GM18861 (cell line): ENCODE measurements at regions not wholly inside any gene's neighbourhood (a gene's known extent, or its start where the extent isn't known, plus 50 kb on each side); places are given as distances from the start of the nearest gene placed in this dataset.

Source experiments
- ATAC-seq: cut with Tn5 transposase; IDR thresholded peaks from one replicate; pipeline ENCODE4 v1.9.1; 2021; ENCODE audit not compliant: unreplicated experiment

DNA sequence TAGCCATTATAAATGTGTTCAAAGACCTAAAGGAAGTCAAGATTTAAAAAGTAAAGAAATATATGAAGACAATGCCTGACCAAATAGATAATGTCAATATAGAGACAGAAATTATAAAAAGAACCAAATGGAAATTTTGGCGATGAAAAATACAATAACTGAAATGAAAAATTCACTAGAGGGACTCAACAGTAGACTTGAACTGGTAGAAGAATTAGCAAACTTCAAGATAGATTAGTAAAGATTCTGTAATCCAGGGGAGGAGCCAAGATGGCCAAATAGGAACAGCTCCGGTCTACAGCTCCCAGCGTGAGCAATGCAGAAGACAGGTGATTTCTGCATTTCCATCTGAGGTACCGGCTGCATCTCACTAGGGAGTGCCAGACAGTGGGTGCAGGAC, 433.2 kb downstream of the HINT1 start:
- ATAC-seq = no peak

DNA sequence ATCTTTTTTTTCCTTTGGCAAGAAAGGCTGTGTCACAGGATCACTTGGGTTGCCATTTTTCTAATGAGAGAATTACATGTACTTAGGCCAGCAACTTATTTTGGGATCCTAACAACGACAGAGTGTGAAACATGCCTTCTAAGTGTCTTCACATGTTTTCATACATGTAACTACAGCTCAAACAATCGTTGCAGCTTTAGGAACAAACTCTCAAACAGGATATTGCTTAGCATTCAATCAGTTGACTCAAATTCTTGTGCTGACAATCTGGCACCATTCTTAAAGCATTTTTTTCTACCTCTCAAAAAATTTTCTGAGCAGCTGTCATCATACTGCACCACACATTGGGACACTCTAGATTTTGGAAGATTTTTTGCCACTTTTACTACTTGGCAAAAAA, 435.5 kb downstream of the HINT1 start:
- no peak for ATAC-seq

DNA sequence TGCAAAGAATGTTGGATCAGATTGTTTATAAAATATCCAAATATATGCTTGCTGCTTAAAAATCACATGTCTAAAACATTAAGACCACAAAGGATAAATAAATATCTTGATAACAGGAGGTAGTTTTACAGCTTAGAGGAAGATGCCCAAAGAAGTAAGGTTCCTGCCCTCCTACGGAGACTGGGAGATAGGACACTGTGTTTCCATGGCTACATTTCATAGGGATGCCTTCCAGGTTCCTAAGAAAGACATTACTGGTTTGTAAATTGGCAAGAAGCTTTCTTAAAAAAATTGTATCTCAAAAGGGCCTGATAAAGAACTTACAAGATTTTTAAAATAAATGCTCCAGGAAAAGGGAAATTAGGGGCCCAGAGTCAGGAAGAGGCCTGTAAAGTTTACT, 437.2 kb downstream of the HINT1 start:
- no peak for ATAC-seq

DNA sequence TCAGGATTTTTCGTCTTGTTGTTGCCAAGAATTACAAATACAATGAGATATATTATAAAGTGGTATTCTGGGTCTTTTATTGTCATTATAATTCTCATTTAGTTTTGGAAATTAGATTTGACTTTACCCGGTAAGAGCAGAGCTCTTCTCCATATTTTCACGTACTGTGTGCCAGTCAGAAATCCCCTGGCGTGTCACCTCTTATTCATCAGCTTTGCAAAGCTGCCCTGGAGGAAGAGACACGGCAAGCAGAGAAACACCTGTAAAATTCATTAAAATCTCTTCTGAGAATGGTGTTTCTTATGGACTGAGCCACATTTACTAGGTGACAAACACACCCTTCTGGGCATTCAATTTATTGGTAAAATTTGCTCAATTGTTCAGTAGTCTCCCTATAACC, 440.4 kb downstream of the HINT1 start:
- no peak for ATAC-seq

DNA sequence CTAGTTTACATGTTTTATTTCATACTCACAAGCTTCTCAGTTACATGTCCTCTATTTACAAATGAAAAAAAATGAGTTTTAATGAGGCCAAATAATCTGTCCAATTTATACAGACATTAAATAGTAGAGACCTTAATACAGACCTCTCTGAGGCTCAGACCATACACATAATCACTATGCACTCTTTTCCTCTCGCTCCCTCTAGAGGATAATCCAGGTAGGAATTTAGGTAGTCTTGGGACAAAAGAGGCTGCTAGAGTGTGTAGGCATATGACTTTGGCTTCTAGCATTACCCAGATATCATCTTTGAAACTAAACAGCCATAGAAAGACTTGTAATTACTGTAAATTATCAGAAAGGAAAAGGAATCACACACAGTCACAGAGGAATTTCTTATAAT, 444.7 kb downstream of the HINT1 start:
- ATAC-seq = no peak

DNA sequence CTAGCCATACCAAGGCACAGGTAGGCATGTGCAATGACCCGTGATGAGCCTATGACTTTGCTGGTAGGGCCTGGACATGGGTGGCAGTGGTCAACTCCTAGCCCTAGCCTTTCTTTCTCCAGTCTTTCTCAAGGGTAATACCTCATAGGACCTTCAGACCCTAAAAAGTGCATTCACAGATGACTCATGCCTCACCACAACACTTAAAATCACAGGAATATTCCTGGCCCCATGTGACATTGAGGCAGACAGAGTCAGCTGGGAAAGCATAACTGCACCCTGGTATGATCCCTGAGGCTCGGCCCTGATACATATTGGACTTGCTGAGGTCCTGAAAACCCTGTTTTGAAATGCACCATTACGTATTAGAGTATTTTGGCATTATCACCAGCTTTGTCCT, 449.5 kb downstream of the HINT1 start:
- no peak for ATAC-seq

DNA sequence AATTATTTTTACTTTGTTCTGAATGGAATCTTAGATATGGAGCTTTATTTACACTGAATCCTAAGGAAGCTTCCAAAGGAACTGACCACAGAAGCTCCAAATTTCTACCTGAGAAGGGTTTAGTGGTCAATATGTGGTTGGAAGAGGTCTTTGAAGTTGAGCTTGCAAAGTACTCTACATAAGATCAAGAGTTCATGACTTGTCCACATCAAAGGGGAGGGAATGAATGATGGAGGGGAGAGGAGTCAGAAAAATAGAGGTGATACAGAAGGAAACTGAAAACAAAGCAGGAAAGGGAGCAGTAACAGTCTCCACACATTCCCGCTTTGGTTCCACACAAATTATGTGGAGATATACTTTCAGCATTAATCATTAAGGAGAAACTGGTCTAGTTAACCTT, 450.9 kb downstream of the HINT1 start:
- ATAC-seq = no peak

DNA sequence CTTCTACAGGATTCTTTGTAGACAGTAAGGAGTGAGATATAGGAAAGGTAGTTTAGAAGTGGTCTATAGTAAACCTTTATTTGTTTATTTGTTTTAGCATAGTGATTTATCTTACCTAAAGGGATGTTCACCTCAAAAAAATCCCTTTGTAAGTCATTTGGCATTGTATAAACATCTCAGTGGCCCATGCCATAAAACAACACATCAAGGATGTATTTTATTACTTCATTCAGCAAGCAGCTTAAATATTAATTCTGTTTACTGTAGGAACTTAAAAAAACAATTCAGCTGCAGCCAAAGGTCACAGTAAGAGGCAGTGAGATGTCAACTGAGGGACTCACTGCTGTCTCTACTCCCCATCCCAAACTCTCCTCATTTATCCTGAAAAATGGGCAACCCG, 452.7 kb downstream of the HINT1 start:
- ATAC-seq = no peak

DNA sequence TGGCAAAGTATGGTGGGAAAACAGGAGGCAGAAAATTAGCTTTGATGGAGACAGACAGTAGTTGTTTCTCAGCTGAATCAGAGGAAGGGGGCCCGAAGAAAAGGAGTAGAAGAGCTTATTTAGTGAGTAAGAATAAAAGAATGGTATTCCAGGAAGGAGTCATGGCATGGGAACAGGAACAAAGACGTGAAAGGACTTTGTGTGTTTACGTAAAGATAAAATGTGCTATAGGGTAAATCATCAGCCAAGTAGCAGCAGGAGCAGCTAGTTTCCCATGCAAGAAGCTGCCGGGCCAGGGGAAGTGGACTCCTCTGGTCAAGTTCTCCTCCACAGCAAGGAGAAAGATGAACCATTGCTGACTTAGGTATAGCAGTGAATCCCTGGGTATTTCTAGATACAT, 454.5 kb downstream of the HINT1 start:
- no peak for ATAC-seq

DNA sequence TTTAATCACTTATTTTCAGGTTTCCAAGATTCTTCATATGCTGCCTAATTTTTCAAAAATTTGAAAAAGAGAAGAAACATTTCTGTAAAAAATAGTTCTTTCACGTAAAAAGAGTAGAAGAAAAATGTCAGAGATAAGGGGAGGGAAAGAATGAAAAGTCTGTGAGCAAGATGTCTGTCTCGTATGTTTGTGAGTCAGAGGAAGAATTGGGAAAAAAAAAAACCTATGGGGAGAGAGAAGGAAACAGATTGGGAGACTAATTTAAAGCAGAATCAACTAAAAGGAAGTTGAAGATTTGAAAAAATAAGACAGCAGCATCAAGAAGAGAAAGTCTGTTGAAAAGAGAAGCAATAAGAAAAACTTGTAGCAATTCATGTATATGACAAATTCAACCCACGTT, 456.3 kb downstream of the HINT1 start:
- no peak for ATAC-seq

DNA sequence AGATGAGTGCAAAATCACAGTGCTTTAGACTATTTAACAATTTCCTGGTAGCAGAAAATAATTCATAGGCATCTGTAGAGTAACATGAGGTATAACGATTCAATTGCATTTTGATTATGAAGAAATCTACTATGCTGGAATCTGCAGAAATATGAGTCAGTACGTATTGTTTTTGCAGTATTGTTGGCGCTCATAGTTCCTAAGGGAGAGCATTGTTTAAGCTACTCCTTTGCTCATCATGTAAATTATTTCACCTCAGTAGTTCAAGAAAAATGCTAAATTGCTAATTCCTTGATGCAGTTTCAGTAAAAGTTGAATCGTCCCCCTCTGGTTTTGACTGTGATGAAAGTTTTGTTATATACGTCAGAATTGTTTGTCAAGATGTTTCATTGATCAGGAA, 458.4 kb downstream of the HINT1 start:
- ATAC-seq = no peak

DNA sequence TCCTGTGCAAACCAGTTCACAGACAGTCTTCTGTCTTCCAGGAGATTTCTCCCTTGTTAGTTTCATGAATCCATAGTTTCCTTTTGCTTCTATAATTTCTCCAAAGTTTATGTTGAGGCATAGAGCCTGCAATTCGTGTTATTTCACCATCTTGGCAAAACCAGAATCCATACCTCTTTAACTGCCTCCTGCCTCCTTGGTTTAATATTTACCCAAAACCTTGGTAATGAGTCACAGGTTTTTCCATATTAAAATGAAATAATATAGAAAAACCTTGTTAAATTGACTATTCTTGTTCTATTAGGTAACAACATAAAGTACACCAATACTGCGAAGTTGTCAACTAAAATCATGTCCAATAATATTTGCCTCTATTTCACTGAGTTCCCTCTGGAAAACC, 459.7 kb downstream of the HINT1 start:
- ATAC-seq = no peak

DNA sequence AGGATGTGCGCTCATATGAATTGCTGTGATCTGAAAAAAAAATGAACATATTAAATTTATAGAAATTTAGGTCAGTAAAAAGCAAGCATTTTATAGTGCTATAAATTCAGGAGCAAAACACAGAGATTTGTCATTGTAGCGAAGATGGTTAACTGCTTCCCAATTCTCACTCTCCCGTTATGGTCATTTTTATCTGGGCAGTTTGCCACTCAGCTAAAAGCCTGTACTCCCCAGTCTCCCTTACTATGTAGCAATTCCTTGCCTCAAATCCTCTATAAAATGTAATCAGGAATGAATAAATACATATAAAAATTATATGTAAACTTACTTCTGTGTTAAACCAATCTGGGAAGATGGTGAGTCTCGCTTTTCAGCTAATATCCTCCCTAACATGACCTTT, 471.5 kb downstream of the HINT1 start:
- no peak for ATAC-seq

DNA sequence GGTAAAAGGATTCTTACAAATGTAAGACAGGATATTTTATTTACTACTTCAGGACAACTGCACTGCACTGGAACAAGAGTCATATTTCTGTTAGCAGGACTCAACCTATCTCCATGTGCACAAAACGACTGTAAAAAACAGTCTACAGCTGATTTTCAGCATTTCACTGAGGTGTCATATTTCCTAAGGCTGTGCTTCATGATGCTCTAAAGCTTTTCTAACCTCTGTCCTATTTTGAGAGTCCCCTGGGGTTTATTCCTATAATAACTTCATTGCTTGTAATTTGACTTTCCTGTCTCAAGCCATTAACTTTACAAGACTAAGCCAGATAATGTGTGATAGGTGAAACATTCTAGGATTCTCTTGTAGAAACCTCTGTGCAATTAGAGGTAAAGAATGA, 472.3 kb downstream of the HINT1 start:
- no peak for ATAC-seq

DNA sequence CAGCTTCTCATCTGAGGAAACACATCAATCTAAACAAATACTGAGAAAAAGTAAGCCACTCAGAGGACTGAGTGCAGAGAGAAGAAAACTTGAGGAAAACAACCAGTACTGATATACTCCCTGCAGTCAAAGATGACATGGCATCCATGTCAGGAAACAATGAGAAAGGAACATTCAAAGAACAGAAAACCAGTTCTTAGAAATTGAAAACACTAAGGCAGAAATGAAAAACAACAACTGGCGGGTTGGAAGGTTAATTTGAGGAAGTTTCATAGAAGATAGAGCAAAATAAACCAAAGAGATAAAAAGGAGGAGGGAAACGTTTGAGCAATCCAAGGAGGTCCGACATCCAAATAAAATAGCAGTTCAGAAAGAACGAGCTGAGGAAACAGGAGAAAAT, 475.2 kb downstream of the HINT1 start:
- no peak for ATAC-seq

DNA sequence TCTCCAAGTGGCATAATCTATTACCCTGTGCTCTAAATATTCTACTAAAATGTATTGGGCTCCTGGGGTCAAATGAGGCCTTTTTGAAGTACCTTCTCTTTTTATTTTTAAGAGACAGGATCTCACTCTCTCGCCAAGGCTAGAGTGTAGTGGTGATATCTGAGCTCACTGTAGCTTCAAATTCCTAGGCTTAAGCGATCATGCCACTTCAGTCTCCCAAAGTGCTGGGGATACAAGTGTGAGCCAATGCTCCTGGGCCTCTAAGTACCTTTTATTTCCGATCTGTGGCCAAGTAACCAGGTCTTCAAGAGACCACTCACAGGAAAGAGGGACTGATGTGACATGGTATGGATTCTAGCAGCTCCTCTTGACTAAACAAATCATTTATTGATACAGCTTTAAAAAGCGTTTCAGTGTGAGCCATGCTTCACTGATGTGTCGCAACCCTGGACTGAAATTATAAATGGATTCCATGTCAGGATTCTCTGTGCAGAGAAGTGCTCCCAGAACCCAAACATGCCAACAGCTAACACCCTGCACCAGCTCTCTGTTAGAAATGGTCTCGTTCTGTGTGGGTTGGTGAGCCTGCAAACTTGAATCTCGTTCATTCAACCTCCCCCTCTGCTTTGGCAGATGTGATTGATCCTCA, 477.8 kb downstream of the HINT1 start:
- no peak for ATAC-seq

DNA sequence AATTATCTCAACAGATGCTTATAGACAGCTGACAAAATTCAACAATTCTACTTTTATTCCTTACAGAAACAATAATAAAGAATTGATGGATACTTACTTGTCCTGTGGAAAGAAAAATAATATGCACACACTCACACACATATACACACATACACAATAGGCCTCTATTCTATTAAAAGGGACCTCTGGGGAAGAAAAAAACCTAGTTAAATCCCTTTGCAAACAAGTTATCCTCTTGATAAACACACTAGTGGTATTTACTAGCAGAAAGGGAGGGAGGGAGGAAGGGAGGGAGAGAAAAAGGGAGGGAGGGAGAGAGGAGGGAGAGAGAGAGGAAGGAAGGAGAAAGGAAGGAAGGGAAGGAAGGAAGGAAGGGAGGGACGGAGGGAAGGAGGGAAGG, 486.4 kb downstream of the HINT1 start:
- no peak for ATAC-seq

DNA sequence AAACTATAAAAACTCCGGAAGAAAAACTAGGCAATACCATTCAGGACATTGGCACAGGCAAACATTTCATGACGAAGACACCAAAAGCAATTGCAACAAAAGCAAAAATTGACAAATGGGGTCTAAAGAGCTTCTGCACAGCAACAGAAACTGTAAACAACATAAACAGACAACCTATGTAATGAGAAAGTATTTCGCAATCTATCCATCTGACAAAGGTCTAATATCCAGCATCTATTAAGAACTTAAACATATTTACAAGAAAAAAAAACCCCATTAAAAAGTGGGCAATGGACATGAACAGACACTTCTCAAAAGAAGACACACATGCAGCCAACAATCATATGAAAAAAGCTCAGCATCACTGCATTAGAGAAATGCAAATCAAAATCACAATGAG, 498.6 kb downstream of the HINT1 start:
- ATAC-seq = no peak

DNA sequence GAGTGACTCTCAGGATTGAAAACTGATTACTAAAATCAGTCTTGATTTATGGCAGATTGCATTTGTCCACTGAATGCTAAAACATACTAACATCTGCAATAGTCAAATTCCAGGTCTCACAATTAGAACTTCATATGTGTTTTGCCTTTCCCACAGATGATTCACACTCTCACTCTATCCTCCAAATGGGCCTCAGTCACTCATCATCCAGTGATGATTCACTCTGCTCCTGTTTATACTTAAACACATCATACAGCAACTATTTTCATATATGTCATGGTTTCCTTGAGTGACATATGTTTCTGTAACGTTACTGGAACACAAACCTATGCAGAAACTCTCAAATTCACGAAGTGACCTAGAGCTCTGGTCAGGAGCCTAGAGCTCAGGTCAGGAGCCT, 512.9 kb downstream of the HINT1 start:
- ATAC-seq = no peak

DNA sequence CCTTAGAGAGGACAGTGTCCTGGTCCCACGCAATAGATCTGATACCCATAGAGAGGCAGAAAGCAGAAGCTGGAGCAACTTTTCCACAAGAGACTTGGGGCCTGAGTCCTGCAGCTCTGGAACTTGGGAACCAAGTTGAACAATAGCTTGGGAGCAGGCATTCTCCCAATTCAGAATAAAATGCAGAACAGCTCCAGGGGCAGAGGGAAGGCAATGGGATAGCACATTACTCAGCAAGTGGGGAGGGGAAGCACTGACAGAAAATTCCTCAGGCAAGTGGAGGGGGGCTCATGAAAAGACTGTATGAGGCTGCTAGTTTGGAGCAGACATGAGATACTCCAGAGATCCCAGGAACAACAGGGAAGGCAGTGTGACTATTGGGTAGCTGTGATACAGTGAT, 513.6 kb downstream of the HINT1 start:
- no peak for ATAC-seq

DNA sequence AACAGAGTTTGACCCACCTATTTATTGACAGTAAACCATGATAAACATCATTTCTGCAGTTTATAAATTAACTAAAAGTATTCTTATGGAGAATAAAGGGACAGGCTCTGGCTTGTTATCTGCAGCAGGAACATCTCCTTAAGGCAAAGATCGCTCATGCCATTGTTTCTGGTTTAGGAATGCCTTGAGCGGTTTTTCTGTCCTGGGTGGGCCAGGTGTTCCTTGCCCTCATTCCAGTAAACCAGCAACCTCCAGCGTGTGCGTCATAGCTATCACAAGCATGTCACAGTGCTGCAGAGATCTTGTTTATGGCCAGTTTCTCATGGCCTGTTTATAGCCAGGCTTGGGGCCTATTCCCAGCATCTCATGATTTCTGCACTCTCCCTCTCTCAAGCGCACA, 521.7 kb downstream of the HINT1 start:
- ATAC-seq = no peak

DNA sequence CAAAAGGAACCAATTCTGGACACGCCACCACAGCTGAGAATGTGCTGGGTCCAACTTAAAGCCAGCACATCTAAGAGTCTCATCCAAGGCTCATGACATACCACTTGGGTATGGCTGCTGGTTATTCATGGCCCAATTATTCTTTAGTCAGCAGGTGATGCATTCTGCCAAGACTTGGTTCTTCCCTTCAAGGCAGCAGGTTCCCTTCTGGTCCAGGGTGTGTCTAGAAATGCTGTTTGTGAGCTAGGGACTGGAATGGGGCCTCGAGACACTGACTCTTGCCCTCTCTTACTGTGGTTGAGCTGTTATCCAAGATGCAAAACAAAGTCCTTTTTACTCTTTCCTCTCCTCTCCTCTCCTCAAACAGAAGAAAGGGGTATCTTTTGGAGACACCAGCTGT, 522.6 kb downstream of the HINT1 start:
- ATAC-seq = no peak

DNA sequence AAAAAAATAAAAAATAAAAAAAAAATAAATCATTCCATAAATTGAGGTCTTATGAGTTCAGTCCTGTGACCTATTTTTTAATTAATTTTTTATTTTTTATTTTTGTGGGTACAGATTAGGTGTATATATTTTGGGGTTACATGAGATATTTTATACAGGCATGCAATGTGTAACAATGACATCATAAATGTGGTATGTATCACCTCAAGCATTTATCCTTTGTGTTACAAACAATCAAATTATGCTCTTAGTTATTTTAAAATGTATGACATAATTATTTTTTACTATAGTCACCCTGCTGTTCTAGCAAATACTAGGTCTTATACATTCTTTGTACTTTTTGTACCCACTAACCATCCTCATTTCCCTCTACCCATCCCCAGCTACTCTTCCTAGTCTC, 537.9 kb downstream of the HINT1 start:
- no peak for ATAC-seq

DNA sequence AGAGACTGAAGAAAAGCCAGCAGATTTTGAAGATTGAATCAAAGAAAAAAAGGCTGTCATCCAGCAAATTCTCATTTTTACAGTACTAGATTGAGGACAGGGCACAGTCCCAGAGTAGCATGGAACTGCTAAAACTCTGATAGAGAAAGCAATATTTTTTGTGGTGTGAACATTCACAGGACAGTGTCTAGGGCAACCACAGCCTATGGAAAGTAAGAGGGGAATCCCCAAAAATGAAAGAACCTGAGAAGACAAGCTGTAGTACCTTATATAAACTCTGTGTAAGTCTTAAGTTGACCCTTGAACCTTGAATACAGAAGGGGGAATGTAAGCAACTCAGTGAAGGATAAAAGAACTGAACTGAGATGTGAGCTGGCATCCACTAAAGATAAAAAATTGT, 540.3 kb downstream of the HINT1 start:
- ATAC-seq = no peak
